IMR-90 (cell line): ENCODE measurements at regions not wholly inside any gene's neighbourhood (a gene's known extent, or its start where the extent isn't known, plus 50 kb on each side); places are given as distances from the start of the nearest gene placed in this dataset.

Experiments used
- ATAC-seq: fragments of 200-7000 bp; cut with Tn5 transposase; 2 replicates; pipeline ENCODE4 v1.9.1; 2020; ENCODE audit warnings: low read depth, mild to moderate bottlenecking, moderate library complexity
- BruUV-seq: library from RNA; stranded (reverse); fragments of 400-500 nt; replicated peaks from 2 replicates; lab custom pipeline; 2021; lab: Mats Ljungman, UMichigan
- CTCF ChIA-PET: fragments of 300-600 bp; formaldehyde crosslinking; extraction: SDS; loops from one replicate; lab custom pipeline; 2021; ENCODE audit warnings: antibody characterized with exemption; lab: Yijun Ruan, JAX
- POLR2A ChIA-PET: fragments of 300-600 bp; sonication (Branson Sonifier 250); formaldehyde crosslinking; loops from one replicate; lab custom pipeline; 2022; ENCODE audit warnings: antibody characterized with exemption; ENCODE audit not compliant: unreplicated experiment; lab: Charles Lee
- DNase-seq: peaks from one replicate; pipeline ENCODE4 v3.0.0; 2013
- H2AFZ ChIP-seq: replicated peaks from 2 replicates; pipeline ENCODE3; 2013; ENCODE audit warnings: low read length, mild to moderate bottlenecking; ENCODE audit not compliant: poor library complexity
- H2AK5ac ChIP-seq: 2 replicates; pipeline ENCODE4 v1.6.1; 2013; ENCODE audit warnings: low read depth, low read length, inconsistent platforms
- H2AK9ac ChIP-seq: replicated peaks from 2 replicates; pipeline ENCODE3; 2013; ENCODE audit warnings: mild to moderate bottlenecking, low read depth, low read length, moderate library complexity; ENCODE audit not compliant: poor library complexity
- H2BK120ac ChIP-seq: 2 replicates; pipeline ENCODE4 v1.6.1; 2013; ENCODE audit warnings: low read depth, low read length, inconsistent platforms
- H2BK15ac ChIP-seq: 3 replicates; pipeline ENCODE4 v1.6.1; 2013; ENCODE audit warnings: low read depth, low read length, inconsistent platforms
- H2BK20ac ChIP-seq: 2 replicates; pipeline ENCODE4 v1.6.1; 2013; ENCODE audit warnings: low read depth, mild to moderate bottlenecking, inconsistent platforms, low read length, moderate library complexity
- H2BK5ac ChIP-seq: 2 replicates; pipeline ENCODE4 v1.6.1; 2013; ENCODE audit warnings: mild to moderate bottlenecking, low read depth, low read length, inconsistent platforms; ENCODE audit not compliant: poor library complexity, severe bottlenecking
- H3K14ac ChIP-seq: replicated peaks from 2 replicates; pipeline ENCODE4 v1.6.1; 2013; ENCODE audit warnings: low read depth, low read length, inconsistent platforms
- H3K18ac ChIP-seq: 2 replicates; pipeline ENCODE4 v1.6.1; 2013; ENCODE audit warnings: low read depth, low read length, control low read depth
- H3K23ac ChIP-seq: 2 replicates; pipeline ENCODE4 v1.6.1; 2013; ENCODE audit warnings: low read depth, low read length, inconsistent platforms
- H3K27ac ChIP-seq: 2 replicates; pipeline ENCODE4 v1.5.1; 2013; ENCODE audit warnings: mild to moderate bottlenecking, control low read depth, low read length; ENCODE audit not compliant: insufficient read depth
- H3K27me3 ChIP-seq: 2 replicates; pipeline ENCODE4 v1.6.1; 2013; ENCODE audit warnings: low read length; ENCODE audit not compliant: control insufficient read depth, insufficient read depth
- H3K36me3 ChIP-seq: 2 replicates; pipeline ENCODE4 v1.6.1; 2013; ENCODE audit warnings: low read length, mixed read lengths; ENCODE audit not compliant: control insufficient read depth, insufficient read depth
- H3K4ac ChIP-seq: 2 replicates; pipeline ENCODE4 v1.6.1; 2013; ENCODE audit warnings: low read depth, low read length, inconsistent platforms
- H3K4me1 ChIP-seq: 2 replicates; pipeline ENCODE4 v1.6.1; 2013; ENCODE audit warnings: low read length, mixed read lengths; ENCODE audit not compliant: control insufficient read depth, insufficient read depth
- H3K4me2 ChIP-seq: 2 replicates; pipeline ENCODE4 v1.6.1; 2013; ENCODE audit warnings: low read depth, mild to moderate bottlenecking, control low read depth, low read length, moderate library complexity
- H3K4me3 ChIP-seq: 2 replicates; pipeline ENCODE4 v1.5.1; 2013; ENCODE audit warnings: low read depth, mild to moderate bottlenecking, control low read depth, low read length, moderate library complexity; ENCODE audit not compliant: insufficient read depth
- H3K56ac ChIP-seq: 2 replicates; pipeline ENCODE4 v1.6.1; 2013; ENCODE audit warnings: low read length, inconsistent platforms; ENCODE audit not compliant: insufficient read depth; ENCODE audit errors: extremely low read depth
- H3K79me1 ChIP-seq, 2 experiments: 2 replicates each; pipeline ENCODE4 v1.6.1; 2013; ENCODE audit warnings: low read length in 2 of 2, inconsistent platforms in 1 of 2, low read depth in 1 of 2
- H3K9ac ChIP-seq: 2 replicates; pipeline ENCODE4 v1.6.1; 2013; ENCODE audit warnings: low read depth, low read length, control low read depth
- H3K9me1 ChIP-seq: 2 replicates; pipeline ENCODE4 v1.6.1; 2013; ENCODE audit warnings: low read length, inconsistent platforms; ENCODE audit not compliant: insufficient read depth
- H3K9me3 ChIP-seq: 2 replicates; pipeline ENCODE4 v1.6.1; 2013; ENCODE audit warnings: low read length; ENCODE audit not compliant: control insufficient read depth, insufficient read depth
- H4K20me1 ChIP-seq: 2 replicates; pipeline ENCODE4 v1.6.1; 2013; ENCODE audit warnings: low read length, inconsistent platforms; ENCODE audit not compliant: insufficient read depth
- H4K5ac ChIP-seq: 2 replicates; pipeline ENCODE4 v1.6.1; 2013; ENCODE audit warnings: mild to moderate bottlenecking, low read depth, low read length, control low read depth
- H4K8ac ChIP-seq, 2 experiments: 2 replicates each; pipeline ENCODE4 v1.6.1; 2013; ENCODE audit warnings: low read depth in 2 of 2, low read length in 2 of 2, control low read depth in 1 of 2, inconsistent platforms in 1 of 2
- H4K91ac ChIP-seq: 2 replicates; pipeline ENCODE4 v1.6.1; 2013; ENCODE audit warnings: low read depth, low read length, inconsistent platforms; ENCODE audit not compliant: insufficient read depth
- MXI1 ChIP-seq: IDR thresholded peaks from 2 replicates; pipeline ENCODE4 v1.6.1; 2012; ENCODE audit warnings: low read depth, mild to moderate bottlenecking, low read length, moderate library complexity, borderline replicate concordance
- NFE2L2 ChIP-seq: fragments of 150-350 bp; IDR thresholded peaks from 2 replicates; pipeline ENCODE4 v1.6.1; 2016; ENCODE audit warnings: low read depth, mild to moderate bottlenecking, low read length
- RCOR1 ChIP-seq: IDR thresholded peaks from 2 replicates; pipeline ENCODE4 v1.6.1; 2012; ENCODE audit warnings: mild to moderate bottlenecking, low read length, improper control_type of control experiment; ENCODE audit not compliant: insufficient replicate concordance
- WGBS, 2 experiments: methylation state at CpG; one replicate each; pipeline versions ENCODE4 v1.1.5 to v1.1.7; 2013; ENCODE audit warnings: missing lambda C conversion rate in 2 of 2; ENCODE audit not compliant: insufficient read length in 1 of 2; ENCODE audit errors: extremely low coverage in 2 of 2; 5-methylcytosine and 5-hydroxymethylcytosine counted together
- dilution Hi-C: fragments of 300-500 bp; cut with HindIII; formaldehyde crosslinking; loops from one replicate; pipeline ENCODE4 v1.14.3; 2018; ENCODE audit warnings: low sequenced_read_pairs; ENCODE audit not compliant: unreplicated experiment
- in situ Hi-C: fragments of 300-500 bp; cut with MboI; formaldehyde crosslinking; loops from 3 replicates; pipeline ENCODE4 v1.14.3; 2019; ENCODE audit warnings: low sequenced_read_pairs, inconsistent platforms, mixed read lengths
- intact Hi-C: fragments of 100-400 bp; cut with micrococcal nuclease; formaldehyde crosslinking; loops from 2 replicates; pipeline ENCODE4 v1.10.0; 2022

DNA sequence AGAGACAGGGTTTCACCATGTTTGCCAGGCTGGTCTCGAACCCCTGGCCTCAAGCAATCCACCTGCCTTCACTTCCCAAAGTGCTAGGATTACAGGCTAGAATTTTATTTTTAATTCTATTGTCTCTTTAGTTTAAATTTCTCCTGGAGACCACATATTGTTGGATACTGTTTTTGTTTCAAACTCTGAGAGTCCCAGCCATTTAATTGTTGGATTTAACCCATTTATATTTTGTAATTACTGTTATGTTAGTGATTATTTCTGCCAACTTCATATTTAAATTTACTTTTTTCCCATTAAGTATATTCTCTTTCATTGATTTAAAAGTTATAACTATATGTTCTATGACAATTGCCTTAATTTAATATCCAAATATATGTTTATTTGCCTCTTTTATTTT is 185.6 kb downstream of the ZNF248 start:
- Histone ChIP-seq H4K91ac (no peak overlapping the region), H3K56ac (no peak overlapping the region), H3K4me1 (no peaks in the 10 kb centered on the region), H4K8ac (no peak overlapping the region), H3K9me3 (no peaks in the 10 kb centered on the region), H3K4ac (no peak overlapping the region), H3K18ac (no peak overlapping the region), H3K79me1 (no peaks in the 10 kb centered on the region), H3K36me3 (no peaks in the 10 kb centered on the region), H2BK120ac (no peak overlapping the region), H3K4me3 (no peak overlapping the region), H3K4me2 (no peak overlapping the region), H2BK15ac (no peak overlapping the region), H3K14ac (no peak overlapping the region), H3K9ac (no peak overlapping the region), H2AK9ac (no peak overlapping the region), H2AFZ (no peak overlapping the region), H4K5ac (no peak overlapping the region), H2AK5ac (no peak overlapping the region), H4K20me1 (no peaks in the 10 kb centered on the region), H3K9me1 (no peaks in the 10 kb centered on the region), H3K23ac (no peak overlapping the region), H3K27me3 (no peaks in the 10 kb centered on the region), H3K27ac (no peak overlapping the region), H2BK20ac (no peak overlapping the region), H2BK5ac (no peak overlapping the region)
- no CpG with 5 or more reads among the region's 1 CpG for WGBS, 2 experiments
- CTCF ChIA-PET, result no interaction called here
- DNase-seq, result no peak
- intact Hi-C loops, result no loop called here
- POLR2A ChIA-PET, result no interaction called here
- dilution Hi-C loops, result no loop called here
- ATAC-seq, result no peak
- in situ Hi-C loops, result no loop called here
- no peak for TF ChIP-seq MXI1
- no peak for TF ChIP-seq NFE2L2
- no peak for TF ChIP-seq RCOR1
- no TSS peak for BruUV-seq
